ENCODE measurements at regions not wholly inside any gene's neighbourhood (a gene's known extent, or its start where the extent isn't known, plus 50 kb on each side); places are given as distances from the start of the nearest gene placed in this dataset.

DNA sequence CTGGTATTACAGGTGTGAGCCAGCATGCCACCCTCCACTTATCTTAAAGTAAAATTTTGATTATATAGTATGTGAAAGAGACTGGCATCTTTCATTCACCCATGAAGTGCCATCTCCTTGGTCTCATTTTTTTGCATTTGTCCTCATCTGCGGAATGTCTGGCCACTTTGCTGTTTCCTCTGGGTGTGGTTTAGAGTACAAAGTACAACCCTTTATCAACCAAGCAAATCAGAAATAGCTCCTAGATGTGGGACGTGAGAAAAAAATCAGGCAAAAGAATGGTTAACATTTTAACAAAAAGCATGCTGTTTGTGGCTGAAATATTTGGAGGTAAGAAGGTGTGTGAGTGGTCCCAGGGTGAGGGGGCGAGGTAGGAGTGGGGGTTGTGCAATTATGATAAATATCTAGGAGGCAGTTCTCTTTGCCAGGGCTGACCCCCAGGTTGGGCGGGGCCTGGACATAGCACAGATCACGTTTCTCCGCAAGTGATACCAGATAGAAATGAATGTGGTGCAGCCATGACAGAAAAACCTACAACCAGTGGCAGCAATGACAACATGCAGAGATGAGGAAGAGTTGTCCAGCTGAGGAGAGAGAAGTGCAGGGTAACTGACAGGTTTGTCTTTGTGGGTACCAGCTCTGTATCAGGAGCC lies 115.8 kb upstream of the SERTAD2 start:
- peaks cover 14% of the 10 kb centered on the region for H3K4me1 Mint-ChIP-seq
- H3K27me3 Mint-ChIP-seq = no peaks in the 10 kb centered on the region
- no peaks in the 10 kb centered on the region for H3K36me3 Mint-ChIP-seq (ENCODE audit: low read depth)
- ATAC-seq (replicated peaks) = no peak
- peak overlapping the region; percentile 76 for H3K4me3 Mint-ChIP-seq
- no peaks in the 10 kb centered on the region for H3K9me3 Mint-ChIP-seq
- no peak overlapping the region for H3K27ac Mint-ChIP-seq

DNA sequence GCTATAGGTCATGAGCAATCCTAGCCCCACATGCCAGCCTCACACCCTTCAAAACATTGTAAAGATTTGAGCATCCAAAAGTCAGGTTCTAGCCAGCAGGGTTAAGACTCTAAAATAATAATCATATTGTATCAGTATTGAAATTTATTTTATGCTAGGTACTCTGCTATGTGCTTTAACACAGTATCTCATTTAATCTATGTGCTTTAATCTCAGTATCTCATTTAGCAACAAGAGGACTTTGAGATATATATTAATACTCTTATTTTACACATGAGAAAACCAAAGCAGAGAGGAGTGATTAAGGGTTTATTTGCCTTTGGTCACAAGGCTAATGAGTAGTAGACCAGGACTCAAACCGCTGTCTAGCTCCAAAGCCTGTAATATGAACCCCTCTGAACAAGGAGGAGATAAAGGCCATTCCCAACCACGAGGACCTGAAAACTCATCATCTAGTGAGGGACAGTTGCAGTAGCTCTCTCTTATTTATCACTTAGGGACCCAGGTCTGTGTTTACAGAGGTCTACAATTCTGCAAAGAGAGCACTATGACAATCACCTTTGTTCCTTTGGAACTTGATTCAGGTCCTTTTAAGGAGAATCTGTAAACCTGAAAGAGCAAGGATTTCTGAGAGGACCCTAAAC lies 116.5 kb upstream of the SERTAD2 start:
- Mint-ChIP-seq H3K9me3 (no peaks in the 10 kb centered on the region), H3K27ac (no peak overlapping the region), H3K4me3 (no peak overlapping the region), H3K4me1 (peaks cover 14% of the 10 kb centered on the region), H3K36me3 (ENCODE audit: low read depth) (no peaks in the 10 kb centered on the region), H3K27me3 (no peaks in the 10 kb centered on the region)
- ATAC-seq (replicated peaks) = no peak

DNA sequence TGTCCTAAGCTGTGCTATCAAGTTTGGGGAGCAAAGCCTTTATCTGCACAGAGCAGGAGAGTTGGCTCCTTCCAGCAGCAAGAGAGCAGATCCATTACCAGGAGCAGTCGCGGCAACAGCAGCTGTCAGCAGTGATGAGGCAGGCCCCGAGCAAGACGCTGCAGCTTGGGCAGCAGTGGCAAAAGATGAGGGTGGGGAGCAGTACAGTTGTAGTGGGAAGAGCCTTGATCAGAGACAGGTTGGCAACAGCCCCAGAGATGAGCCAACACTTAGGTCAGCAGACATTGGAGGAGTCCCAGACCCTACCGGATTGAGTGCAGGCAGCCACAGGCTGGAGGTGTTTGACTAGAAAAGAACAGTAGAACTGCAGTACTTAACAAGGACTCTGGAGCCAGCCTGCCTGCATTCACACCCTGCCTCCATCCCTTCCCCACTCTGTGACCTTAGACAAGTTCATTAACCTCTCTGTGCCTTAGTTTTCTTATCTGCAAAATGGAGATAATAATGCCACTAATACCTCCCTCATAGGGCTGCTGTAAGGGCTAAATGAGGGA lies 117.1 kb upstream of the SERTAD2 start:
- no peaks in the 10 kb centered on the region for H3K36me3 Mint-ChIP-seq (ENCODE audit: low read depth)
- peaks cover 14% of the 10 kb centered on the region for H3K4me1 Mint-ChIP-seq

DNA sequence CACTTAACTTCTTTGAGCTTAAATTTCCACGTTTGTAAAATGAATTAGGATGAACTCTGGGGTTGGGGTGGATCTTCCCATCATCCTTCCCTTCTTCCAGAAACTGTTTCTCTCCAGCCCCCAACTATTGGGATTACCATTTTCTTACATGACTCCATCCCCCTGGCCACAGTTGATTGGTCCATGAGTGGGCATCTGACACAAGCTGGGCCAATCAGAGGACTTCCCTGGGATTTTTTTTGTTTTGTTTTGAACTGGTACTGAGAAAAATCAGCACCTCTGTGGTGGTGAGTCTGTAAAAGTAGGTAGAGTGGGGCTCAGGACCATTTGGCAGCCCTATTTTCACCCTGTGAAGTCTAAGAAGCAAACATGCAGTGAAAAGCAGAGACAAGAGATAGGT lies 118.0 kb upstream of the SERTAD2 start:
- H3K9me3 Mint-ChIP-seq = no peaks in the 10 kb centered on the region
- H3K36me3 Mint-ChIP-seq (ENCODE audit: low read depth) = no peaks in the 10 kb centered on the region
- peaks cover 14% of the 10 kb centered on the region for H3K4me1 Mint-ChIP-seq
- no peak overlapping the region for H3K4me3 Mint-ChIP-seq
- no peak overlapping the region for H3K27ac Mint-ChIP-seq
- H3K27me3 Mint-ChIP-seq = no peaks in the 10 kb centered on the region
- ATAC-seq (replicated peaks) = no peak

More for the DNA sequence above, 117.1 kb upstream of the SERTAD2 start:
- Mint-ChIP-seq H3K4me3 (no peak overlapping the region), H3K27ac (no peak overlapping the region), H3K9me3 (no peaks in the 10 kb centered on the region), H3K27me3 (no peaks in the 10 kb centered on the region)
- no peak for ATAC-seq (replicated peaks)

DNA sequence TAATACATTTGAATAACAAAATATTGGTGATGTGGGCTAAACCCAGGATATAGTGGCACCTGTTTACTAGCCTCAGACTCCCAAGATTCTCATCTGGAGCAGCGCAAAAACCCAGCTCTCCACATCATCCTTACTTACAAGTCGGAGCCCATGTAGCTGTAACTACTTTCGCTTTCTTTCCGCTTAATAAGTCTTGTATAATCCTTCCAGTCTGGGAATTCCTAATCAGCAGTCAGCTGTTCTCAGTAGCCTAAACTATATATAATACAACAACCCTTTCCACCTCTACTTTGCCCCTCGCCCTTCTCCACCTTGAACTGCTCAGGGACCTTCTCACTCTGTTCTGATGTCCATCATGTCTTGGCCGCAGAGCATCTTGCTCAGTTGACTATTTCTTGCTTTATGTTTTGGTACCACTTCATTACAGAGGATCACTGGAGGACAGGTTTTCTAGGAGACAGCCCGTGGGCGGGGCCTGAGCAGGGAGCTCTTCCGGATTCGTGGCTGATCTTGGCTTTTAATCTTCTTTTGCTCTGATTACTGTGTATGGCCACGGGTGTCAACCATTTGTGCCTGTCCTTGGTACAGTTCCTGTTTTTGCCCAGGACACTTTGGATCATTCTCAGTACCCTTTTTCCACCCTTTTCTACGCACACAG lies 119.9 kb upstream of the SERTAD2 start:
- Mint-ChIP-seq H3K9me3 (no peaks in the 10 kb centered on the region), H3K27me3 (no peaks in the 10 kb centered on the region), H3K36me3 (ENCODE audit: low read depth) (no peaks in the 10 kb centered on the region), H3K4me3 (no peak overlapping the region), H3K4me1 (peaks cover 5% of the 10 kb centered on the region), H3K27ac (no peak overlapping the region)
- no peak for ATAC-seq (replicated peaks)

DNA sequence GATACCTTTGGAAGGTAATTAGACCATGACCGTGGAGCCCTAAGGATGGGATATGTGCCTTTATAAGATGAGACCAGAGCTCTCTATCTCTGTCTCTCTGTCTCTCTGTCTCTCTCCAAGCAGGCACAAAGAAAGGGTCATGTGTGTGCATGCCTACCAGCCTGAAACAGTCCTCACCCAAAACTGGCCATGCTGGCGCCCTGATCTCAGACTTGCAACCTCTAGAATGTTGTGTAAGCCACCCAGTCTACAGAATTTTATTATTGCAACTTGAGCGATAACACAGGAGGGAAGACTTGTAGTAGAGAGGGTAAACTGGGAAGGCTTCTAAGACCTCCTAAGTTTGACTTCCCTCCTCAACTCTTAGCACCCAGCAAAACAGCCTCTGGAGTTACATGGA lies 124.1 kb upstream of the SERTAD2 start:
- no peak overlapping the region for H3K4me3 Mint-ChIP-seq
- H3K9me3 Mint-ChIP-seq = no peaks in the 10 kb centered on the region
- H3K27me3 Mint-ChIP-seq = no peaks in the 10 kb centered on the region
- H3K36me3 Mint-ChIP-seq (ENCODE audit: low read depth) = no peaks in the 10 kb centered on the region
- no peak for ATAC-seq (replicated peaks)
- H3K4me1 Mint-ChIP-seq = no peaks in the 10 kb centered on the region
- H3K27ac Mint-ChIP-seq = no peak overlapping the region

DNA sequence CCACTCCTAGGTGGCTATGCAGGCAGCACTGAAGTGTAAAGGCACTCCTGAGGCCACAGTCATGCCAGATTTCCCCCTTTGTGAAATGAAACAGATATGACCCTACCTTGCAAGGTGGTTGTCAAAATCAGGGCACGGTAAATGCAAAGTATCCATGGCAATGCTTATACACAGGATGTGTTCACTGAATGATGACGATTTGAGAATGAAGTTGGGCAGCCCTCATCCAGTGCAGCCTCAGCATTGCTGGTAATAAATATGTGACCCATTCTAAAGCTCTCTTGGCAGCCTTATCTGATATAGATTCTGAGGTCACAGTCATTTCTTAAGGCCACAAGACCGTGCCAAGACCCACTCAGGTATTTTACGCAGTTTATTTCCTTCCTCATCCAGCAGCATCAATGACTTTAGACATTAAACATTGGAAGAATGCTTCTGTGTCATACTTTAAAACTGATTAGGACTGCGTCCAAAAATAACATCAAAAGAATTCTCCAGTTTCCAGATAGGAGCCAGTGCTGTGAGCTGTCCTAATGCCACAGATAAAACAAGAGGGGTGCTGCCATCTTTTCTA lies 125.5 kb upstream of the SERTAD2 start:
- no peaks in the 10 kb centered on the region for H3K4me1 Mint-ChIP-seq
- no peak overlapping the region for H3K27ac Mint-ChIP-seq
- H3K36me3 Mint-ChIP-seq (ENCODE audit: low read depth) = no peaks in the 10 kb centered on the region
- no peaks in the 10 kb centered on the region for H3K9me3 Mint-ChIP-seq
- no peaks in the 10 kb centered on the region for H3K27me3 Mint-ChIP-seq
- peak; percentile 19 for ATAC-seq (replicated peaks)
- H3K4me3 Mint-ChIP-seq = no peak overlapping the region

DNA sequence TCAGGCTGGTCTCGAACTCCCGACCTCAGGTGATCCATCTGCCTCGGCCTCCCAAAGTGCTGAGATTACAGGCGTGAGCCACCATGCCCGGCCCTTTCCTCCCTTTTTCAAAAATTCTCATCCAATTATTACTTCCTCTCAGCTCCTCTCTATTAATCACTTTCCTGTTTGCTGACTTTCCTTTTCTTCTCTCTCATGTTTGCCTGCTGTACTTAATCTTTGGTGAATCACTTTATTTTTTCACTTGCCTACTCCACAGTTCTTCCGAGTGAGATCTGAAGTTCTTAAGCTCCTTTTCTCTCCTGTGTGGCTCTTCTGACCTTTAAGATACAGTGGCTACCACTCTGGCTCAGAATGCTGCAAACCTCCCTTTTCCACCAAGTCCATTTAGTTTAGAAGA lies 126.3 kb upstream of the SERTAD2 start:
- Mint-ChIP-seq H3K4me1 (no peaks in the 10 kb centered on the region), H3K27me3 (no peaks in the 10 kb centered on the region), H3K36me3 (ENCODE audit: low read depth) (no peaks in the 10 kb centered on the region), H3K9me3 (no peaks in the 10 kb centered on the region), H3K27ac (no peak overlapping the region), H3K4me3 (no peak overlapping the region)
- ATAC-seq (replicated peaks) = no peak

DNA sequence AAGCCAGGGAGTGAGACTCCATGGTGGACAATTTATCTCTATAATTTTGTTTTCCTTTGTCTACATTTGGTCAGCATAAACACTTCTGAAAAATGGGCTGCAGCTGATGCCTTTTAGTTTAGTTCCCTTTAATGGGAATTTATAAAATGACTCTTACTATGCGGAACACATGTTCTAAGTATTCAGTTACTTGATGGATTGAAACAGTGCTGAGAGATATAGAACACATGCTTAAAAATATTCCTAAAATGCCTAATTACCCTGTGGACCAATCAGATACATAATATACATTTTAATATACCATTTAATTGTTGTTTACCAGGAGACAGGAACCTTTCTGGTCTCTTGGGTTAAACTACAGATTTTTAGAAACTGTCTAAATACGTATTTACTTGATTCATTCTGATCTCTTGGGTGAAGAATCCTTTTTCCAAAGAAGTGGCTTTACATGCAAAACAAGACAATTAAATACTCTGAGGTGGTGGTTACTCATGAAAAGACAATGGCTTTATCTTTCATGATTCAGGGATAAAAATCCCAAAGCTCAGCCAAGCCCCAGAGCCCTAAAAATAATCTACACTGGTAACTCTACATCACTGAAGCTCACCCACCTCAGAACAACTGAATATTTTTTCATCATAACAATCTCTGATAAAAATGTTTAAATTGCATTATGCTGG lies 128.1 kb upstream of the SERTAD2 start:
- no peaks in the 10 kb centered on the region for H3K9me3 Mint-ChIP-seq
- no peaks in the 10 kb centered on the region for H3K27me3 Mint-ChIP-seq
- H3K36me3 Mint-ChIP-seq (ENCODE audit: low read depth) = no peaks in the 10 kb centered on the region
- H3K4me3 Mint-ChIP-seq = no peak overlapping the region
- H3K27ac Mint-ChIP-seq = no peak overlapping the region
- no peaks in the 10 kb centered on the region for H3K4me1 Mint-ChIP-seq
- no peak for ATAC-seq (replicated peaks)

DNA sequence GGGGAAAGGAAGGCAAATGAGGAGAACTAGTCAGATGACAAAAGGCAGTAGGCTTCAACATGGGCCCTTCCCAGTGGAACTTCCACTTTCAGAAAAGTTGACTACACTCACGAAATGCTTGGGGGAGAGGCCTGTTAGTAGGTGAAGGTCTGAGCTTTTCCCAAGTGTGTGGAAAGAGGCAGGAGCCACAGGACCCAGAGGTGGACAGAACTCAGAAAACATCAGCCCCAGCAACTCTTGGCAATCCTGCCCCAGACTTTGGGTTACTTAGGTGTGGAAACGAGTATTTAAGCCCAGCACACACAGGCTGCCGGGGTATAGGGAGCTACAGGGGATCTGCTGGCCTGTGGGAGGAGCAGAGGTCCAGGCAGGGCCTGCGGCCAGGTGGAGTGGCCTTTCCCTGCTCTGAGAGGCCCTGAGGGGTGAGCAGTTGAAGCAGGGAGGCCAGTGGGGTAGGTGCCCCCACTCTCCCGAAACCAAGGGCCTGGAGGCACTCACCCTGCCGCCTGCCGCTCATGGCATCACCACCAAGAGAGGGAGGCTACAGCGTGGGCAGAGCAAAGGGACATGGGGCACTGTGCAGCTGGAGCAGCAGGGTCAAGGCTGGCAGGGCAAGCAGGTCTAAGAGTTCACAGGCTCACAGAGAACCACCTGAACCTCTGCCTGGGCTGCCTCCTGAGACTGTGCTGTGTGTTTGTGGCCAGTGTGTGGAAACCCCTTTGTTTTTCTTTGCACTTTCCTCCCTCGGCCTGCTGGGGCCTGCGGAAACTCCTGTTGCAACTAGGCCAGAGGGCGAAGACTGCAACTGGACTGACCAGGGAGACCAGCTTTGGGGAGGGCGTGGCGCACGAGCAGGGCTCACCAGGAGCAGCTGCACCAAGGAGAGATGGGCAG lies 130.7 kb upstream of the SERTAD2 start:
- H3K9me3 Mint-ChIP-seq = no peaks in the 10 kb centered on the region
- no peaks in the 10 kb centered on the region for H3K27me3 Mint-ChIP-seq
- no peak for ATAC-seq (replicated peaks)
- no peak overlapping the region for H3K4me3 Mint-ChIP-seq
- no peak overlapping the region for H3K27ac Mint-ChIP-seq
- no peaks in the 10 kb centered on the region for H3K36me3 Mint-ChIP-seq (ENCODE audit: low read depth)
- no peaks in the 10 kb centered on the region for H3K4me1 Mint-ChIP-seq

DNA sequence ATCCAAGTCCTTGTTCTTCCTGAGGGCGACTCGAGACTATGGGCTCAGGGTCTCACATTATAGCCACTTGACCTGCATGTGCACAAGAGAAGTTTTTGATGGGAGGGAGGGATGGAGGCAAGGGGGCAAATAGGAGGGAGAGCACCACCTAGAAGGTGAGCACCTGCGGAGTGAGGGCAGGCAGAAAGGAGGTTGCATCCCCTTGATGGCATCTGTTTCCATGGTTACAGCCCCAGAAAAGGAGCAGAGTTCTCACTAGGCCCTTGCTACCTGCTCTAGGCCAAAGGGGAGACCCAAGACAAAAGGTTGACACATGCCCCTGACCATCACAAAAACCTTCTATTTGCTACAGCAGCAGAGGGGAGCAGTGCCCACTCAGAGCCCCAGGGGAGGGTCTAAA lies 131.5 kb upstream of the SERTAD2 start:
- H3K27me3 Mint-ChIP-seq = no peaks in the 10 kb centered on the region
- no peak overlapping the region for H3K4me3 Mint-ChIP-seq
- H3K27ac Mint-ChIP-seq = no peak overlapping the region
- no peaks in the 10 kb centered on the region for H3K9me3 Mint-ChIP-seq
- no peak for ATAC-seq (replicated peaks)
- H3K4me1 Mint-ChIP-seq = no peaks in the 10 kb centered on the region
- H3K36me3 Mint-ChIP-seq (ENCODE audit: low read depth) = no peaks in the 10 kb centered on the region

DNA sequence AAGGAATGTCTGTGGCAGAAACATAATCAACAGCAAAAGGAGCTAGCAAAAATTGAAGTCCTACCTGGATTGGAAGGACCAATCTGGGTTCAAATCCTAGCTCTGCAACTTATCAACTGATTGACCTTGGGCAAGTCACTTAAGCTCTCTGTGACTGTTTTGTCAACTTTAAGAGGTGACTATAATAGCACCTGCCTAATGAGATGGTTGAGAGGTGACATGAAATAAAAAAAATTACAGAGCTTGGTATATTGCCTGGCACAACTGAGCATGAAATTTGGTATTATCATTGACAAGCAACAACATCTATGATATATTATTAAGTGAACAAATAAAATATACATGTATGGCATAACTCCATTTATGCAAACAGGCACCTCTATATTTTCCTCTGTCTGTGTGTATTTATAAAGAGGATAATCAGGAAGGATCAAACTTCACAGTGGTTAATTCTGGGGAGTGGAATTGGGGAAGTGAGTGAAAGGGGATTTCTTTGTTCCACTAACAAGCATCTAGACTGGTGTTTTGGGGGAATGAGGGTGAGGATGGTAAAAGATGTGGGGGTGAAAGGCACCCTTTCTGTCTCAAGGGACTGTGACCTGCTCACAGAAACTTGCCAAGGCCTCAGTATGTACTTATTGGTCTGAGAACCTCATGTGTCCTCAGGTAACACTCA lies 132.8 kb upstream of the SERTAD2 start:
- H3K4me1 Mint-ChIP-seq = no peaks in the 10 kb centered on the region
- H3K4me3 Mint-ChIP-seq = no peak overlapping the region
- no peaks in the 10 kb centered on the region for H3K9me3 Mint-ChIP-seq
- no peaks in the 10 kb centered on the region for H3K27me3 Mint-ChIP-seq
- no peak overlapping the region for H3K27ac Mint-ChIP-seq
- no peaks in the 10 kb centered on the region for H3K36me3 Mint-ChIP-seq (ENCODE audit: low read depth)
- ATAC-seq (replicated peaks) = no peak

DNA sequence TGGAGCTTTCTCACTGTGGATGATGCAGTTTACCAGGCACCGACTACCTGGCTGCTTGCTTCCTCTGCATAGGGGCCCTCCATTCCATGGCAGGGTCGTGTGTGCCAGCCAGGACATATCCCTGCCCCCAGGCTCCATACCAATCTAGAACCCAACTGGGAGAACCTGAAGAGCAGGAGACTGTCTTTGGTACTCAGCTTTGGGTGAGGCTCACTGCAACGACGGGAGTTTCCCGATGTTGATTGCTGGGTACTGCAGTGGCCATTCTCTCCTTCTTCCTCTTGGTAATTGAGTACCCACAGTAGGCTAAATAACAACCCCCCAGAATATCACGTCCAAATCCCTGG lies 133.3 kb upstream of the SERTAD2 start:
- no peak overlapping the region for H3K27ac Mint-ChIP-seq
- no peak overlapping the region for H3K4me3 Mint-ChIP-seq
- H3K27me3 Mint-ChIP-seq = no peaks in the 10 kb centered on the region
- H3K9me3 Mint-ChIP-seq = no peaks in the 10 kb centered on the region
- no peaks in the 10 kb centered on the region for H3K4me1 Mint-ChIP-seq
- no peaks in the 10 kb centered on the region for H3K36me3 Mint-ChIP-seq (ENCODE audit: low read depth)
- no peak for ATAC-seq (replicated peaks)

All from activated T-helper 17 cell treated with anti-CD3 and anti-CD28 coated beads, Interleukin-2, amount 50 U/mL, for 72 hours (primary cell).